ENCODE measurements at regions not wholly inside any gene's neighbourhood (a gene's known extent, or its start where the extent isn't known, plus 50 kb on each side); places are given as distances from the start of the nearest gene placed in this dataset.

DNA sequence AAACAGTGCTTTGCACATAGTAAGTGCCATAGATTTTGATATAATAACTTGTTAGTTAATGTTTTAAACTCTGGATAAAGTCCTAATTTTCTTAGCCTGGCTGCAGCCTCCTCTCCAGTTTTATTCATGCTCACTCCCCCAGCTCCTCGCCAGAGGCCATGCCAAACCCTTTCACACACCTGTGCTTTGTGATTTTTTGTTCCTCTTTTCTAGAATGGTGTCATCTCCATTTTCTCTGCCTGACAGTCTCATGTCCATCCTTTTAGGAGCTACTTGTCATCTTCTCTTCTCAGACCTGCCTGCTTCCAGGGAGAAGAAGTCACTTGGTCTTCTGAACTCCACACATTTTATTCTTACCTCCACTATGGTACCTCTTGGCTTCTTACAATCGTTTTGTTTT, 55.8 kb upstream of the SPATA13 start:
- TF ChIP-seq, protein P1, sequence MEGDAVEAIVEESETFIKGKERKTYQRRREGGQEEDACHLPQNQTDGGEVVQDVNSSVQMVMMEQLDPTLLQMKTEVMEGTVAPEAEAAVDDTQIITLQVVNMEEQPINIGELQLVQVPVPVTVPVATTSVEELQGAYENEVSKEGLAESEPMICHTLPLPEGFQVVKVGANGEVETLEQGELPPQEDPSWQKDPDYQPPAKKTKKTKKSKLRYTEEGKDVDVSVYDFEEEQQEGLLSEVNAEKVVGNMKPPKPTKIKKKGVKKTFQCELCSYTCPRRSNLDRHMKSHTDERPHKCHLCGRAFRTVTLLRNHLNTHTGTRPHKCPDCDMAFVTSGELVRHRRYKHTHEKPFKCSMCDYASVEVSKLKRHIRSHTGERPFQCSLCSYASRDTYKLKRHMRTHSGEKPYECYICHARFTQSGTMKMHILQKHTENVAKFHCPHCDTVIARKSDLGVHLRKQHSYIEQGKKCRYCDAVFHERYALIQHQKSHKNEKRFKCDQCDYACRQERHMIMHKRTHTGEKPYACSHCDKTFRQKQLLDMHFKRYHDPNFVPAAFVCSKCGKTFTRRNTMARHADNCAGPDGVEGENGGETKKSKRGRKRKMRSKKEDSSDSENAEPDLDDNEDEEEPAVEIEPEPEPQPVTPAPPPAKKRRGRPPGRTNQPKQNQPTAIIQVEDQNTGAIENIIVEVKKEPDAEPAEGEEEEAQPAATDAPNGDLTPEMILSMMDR (IDR thresholded peaks at IDR 0.05; ENCODE audit: insufficient read depth, low read length, poor library complexity, severe bottlenecking): no peak
- no peak for TF ChIP-seq EZH2phosphoT487 (conservative IDR thresholded peaks at IDR 0.05; ENCODE audit: low read length)
- Histone ChIP-seq H2AFZ (ENCODE audit: low read depth, low read length, severe bottlenecking) (no peak overlapping the region), H3K4me2 (ENCODE audit: low read depth, low read length, poor library complexity, severe bottlenecking) (no peak overlapping the region), H3K36me3 (ENCODE audit: low read length) (no peaks in the 10 kb centered on the region), H3F3A (ENCODE audit: insufficient read depth) (no peaks in the 10 kb centered on the region), H3K9me2 (replicated peaks; ENCODE audit: insufficient read depth, low read length) (no peaks in the 10 kb centered on the region), H4K20me1 (ENCODE audit: low read depth, low read length) (no peaks in the 10 kb centered on the region), H3K4me3 (ENCODE audit: insufficient read depth, low read length, poor library complexity, severe bottlenecking) (no peak overlapping the region), H3K27me3 (ENCODE audit: low read length) (no peaks in the 10 kb centered on the region), H3K9ac (ENCODE audit: low read length) (no peak overlapping the region), H3K9me3 (ENCODE audit: insufficient read depth, low read length) (no peaks in the 10 kb centered on the region), H3K27ac (ENCODE audit: low read depth, low read length) (no peak overlapping the region), H3K79me2 (ENCODE audit: insufficient read depth, low read length) (no peaks in the 10 kb centered on the region)

DNA sequence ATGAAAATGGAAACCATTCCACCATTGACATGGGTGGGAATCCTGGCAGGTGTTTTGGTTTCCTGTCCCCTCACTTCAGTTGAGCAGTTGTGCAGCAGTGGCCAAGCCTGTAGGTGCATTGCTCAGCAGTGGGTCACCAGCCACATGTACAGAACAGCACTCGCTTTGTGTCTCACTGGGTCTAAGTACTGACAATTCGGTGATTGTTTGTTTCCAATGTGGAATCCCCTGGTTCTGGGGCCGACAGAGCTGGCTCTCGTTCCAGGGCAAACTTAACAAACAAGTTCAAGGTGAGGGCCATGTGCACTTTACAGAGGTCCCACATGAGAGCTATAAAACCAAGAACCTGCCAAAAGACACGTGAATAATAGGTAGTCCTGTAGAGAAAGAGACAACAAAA, 54.1 kb upstream of the SPATA13 start:
- Histone ChIP-seq H2AFZ (ENCODE audit: low read depth, low read length, severe bottlenecking) (no peak overlapping the region), H3K36me3 (ENCODE audit: low read length) (no peaks in the 10 kb centered on the region), H3K4me3 (ENCODE audit: insufficient read depth, low read length, poor library complexity, severe bottlenecking) (no peak overlapping the region), H4K20me1 (ENCODE audit: low read depth, low read length) (no peaks in the 10 kb centered on the region), H3K27ac (ENCODE audit: low read depth, low read length) (no peak overlapping the region), H3K4me2 (ENCODE audit: low read depth, low read length, poor library complexity, severe bottlenecking) (no peak overlapping the region), H3K9ac (ENCODE audit: low read length) (no peak overlapping the region), H3F3A (ENCODE audit: insufficient read depth) (no peaks in the 10 kb centered on the region), H3K27me3 (ENCODE audit: low read length) (no peaks in the 10 kb centered on the region), H3K9me3 (ENCODE audit: insufficient read depth, low read length) (no peaks in the 10 kb centered on the region), H3K79me2 (ENCODE audit: insufficient read depth, low read length) (no peaks in the 10 kb centered on the region), H3K9me2 (replicated peaks; ENCODE audit: insufficient read depth, low read length) (no peaks in the 10 kb centered on the region)
- TF ChIP-seq, protein P1 (IDR thresholded peaks at IDR 0.05; ENCODE audit: insufficient read depth, low read length, poor library complexity, severe bottlenecking): no peak
- no peak for TF ChIP-seq EZH2phosphoT487 (conservative IDR thresholded peaks at IDR 0.05; ENCODE audit: low read length)

DNA sequence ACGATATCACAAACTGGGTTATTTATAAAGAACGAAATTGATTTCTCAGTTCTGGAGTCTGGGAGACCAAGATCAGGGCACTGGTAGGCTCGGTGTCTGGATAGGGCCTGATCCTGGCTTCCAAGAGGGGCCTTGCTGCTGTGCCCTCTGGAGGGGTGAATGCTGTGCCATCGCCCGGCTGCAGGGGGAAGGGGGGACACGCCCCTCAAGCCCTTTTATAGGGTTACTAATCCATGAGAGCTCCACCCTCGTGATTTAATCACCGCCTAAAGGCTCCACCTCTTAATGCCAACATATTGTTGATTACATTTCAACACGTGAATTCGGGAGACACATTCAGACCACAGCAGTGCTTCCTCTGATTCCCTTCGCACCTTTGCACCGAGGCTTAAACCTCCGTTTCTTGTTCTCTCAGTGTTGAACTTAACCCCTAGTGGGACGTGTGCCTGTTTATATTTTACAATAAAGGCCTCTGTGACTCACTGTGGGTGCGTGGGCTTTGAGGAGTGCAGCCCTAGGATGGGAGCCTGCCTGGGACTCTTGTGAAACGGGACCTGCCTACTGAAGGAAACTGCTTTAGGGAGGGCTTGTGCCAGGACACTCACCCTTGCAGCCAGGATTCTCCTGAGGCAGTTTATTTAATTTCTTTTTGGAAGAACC, 52.4 kb upstream of the SPATA13 start:
- no peaks in the 10 kb centered on the region for H3K9me3 ChIP-seq (ENCODE audit: insufficient read depth, low read length)
- no peak overlapping the region for H3K27ac ChIP-seq (ENCODE audit: low read depth, low read length)
- H2AFZ ChIP-seq (ENCODE audit: low read depth, low read length, severe bottlenecking): no peak overlapping the region
- H3K9me2 ChIP-seq (replicated peaks; ENCODE audit: insufficient read depth, low read length): no peaks in the 10 kb centered on the region
- H4K20me1 ChIP-seq (ENCODE audit: low read depth, low read length): no peaks in the 10 kb centered on the region
- no peak overlapping the region for H3K4me3 ChIP-seq (ENCODE audit: insufficient read depth, low read length, poor library complexity, severe bottlenecking)
- TF ChIP-seq, protein P1 (IDR thresholded peaks at IDR 0.05; ENCODE audit: insufficient read depth, low read length, poor library complexity, severe bottlenecking): no peak
- TF ChIP-seq EZH2phosphoT487 (conservative IDR thresholded peaks at IDR 0.05; ENCODE audit: low read length): no peak
- no peaks in the 10 kb centered on the region for H3F3A ChIP-seq (ENCODE audit: insufficient read depth)
- no peak overlapping the region for H3K4me2 ChIP-seq (ENCODE audit: low read depth, low read length, poor library complexity, severe bottlenecking)
- no peak overlapping the region for H3K9ac ChIP-seq (ENCODE audit: low read length)
- no peaks in the 10 kb centered on the region for H3K27me3 ChIP-seq (ENCODE audit: low read length)
- no peaks in the 10 kb centered on the region for H3K79me2 ChIP-seq (ENCODE audit: insufficient read depth, low read length)
- H3K36me3 ChIP-seq (ENCODE audit: low read length): no peaks in the 10 kb centered on the region
